ENCODE measurements at regions not wholly inside any gene's neighbourhood (a gene's known extent, or its start where the extent isn't known, plus 50 kb on each side); places are given as distances from the start of the nearest gene placed in this dataset.

DNA sequence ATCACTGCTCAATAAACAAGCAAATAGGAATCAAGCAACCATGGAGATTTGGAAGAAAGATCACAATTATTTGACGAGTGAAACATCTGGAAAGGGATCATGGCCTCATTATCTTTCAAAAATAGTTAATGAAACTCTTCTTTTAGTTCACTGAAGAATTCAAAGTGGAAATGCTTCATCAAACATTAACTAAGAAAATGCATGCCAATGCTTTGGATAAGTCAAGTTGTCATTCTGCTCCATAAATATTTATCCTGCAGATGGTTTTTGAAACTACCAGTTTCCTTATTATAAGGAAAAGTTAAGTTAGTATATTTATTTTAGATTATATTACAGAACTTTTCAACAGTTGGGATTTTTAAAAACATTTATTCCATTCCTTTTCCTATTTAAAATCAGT, 206.5 kb upstream of the ADGRL2 start:
- H3K9me3 Mint-ChIP-seq (ENCODE audit: low read depth), result no peaks in the 10 kb centered on the region

DNA sequence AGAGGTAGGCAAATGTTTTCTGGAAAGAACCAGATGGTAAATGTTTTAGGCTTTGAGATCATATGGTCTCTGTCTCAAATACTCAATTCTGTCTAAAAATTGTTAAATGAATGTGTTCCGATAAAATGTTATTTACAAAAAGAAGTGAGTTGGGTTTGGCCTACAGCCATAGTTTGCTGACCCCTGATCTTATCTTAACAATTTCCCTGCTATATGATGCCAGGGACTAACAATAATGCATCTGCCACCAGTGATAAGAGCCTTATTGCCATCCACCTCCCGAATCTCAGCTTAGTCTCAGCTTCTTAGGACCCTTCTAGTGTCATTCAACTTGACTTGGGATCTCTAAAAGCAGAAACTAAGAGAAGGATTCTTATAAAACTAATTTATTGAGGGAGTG, 208.5 kb upstream of the ADGRL2 start:
- no peaks in the 10 kb centered on the region for H3K36me3 Mint-ChIP-seq (ENCODE audit: insufficient read depth)
- peaks cover 2% of the 10 kb centered on the region for H3K4me1 Mint-ChIP-seq (ENCODE audit: low read depth)

More for the DNA sequence above, 206.5 kb upstream of the ADGRL2 start:
- no peaks in the 10 kb centered on the region for H3K27me3 Mint-ChIP-seq
- TF ChIP-seq, protein P1, sequence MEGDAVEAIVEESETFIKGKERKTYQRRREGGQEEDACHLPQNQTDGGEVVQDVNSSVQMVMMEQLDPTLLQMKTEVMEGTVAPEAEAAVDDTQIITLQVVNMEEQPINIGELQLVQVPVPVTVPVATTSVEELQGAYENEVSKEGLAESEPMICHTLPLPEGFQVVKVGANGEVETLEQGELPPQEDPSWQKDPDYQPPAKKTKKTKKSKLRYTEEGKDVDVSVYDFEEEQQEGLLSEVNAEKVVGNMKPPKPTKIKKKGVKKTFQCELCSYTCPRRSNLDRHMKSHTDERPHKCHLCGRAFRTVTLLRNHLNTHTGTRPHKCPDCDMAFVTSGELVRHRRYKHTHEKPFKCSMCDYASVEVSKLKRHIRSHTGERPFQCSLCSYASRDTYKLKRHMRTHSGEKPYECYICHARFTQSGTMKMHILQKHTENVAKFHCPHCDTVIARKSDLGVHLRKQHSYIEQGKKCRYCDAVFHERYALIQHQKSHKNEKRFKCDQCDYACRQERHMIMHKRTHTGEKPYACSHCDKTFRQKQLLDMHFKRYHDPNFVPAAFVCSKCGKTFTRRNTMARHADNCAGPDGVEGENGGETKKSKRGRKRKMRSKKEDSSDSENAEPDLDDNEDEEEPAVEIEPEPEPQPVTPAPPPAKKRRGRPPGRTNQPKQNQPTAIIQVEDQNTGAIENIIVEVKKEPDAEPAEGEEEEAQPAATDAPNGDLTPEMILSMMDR (IDR thresholded peaks at IDR 0.05; ENCODE audit: unreplicated experiment), result no peak
- no peak overlapping the region for H3K27ac Mint-ChIP-seq
- DNase-seq (ENCODE audit: low spot score, unreplicated experiment), result no peak
- H3K36me3 Mint-ChIP-seq (ENCODE audit: insufficient read depth), result no peaks in the 10 kb centered on the region
- H3K4me3 Mint-ChIP-seq (ENCODE audit: low read depth), result no peak overlapping the region
- peaks cover 2% of the 10 kb centered on the region for H3K4me1 Mint-ChIP-seq (ENCODE audit: low read depth)

DNA sequence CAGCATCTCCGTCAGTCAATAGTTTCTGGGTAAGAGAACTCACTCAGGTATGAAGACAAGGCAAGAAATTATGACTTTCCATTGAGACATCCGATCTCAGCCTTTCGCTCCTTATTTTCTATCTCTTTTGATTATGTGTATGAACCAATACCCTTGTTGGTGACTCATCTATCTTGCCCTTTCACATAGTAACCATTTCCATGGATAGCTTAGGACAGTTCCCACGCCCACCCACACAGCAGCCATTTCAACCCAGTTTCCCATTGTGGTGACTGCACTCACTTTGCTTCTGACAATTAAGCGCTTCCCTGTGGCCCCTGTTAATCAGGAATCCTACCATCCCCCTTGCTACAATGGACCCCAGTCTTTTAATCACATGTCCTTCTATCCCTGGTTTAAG, 210.6 kb upstream of the ADGRL2 start:
- H3K9me3 Mint-ChIP-seq (ENCODE audit: low read depth), result no peaks in the 10 kb centered on the region
- no peak overlapping the region for H3K27ac Mint-ChIP-seq
- DNase-seq (ENCODE audit: low spot score, unreplicated experiment), result no peak
- TF ChIP-seq, protein P1 (IDR thresholded peaks at IDR 0.05; ENCODE audit: unreplicated experiment), result no peak
- H3K36me3 Mint-ChIP-seq (ENCODE audit: insufficient read depth), result no peaks in the 10 kb centered on the region
- H3K4me3 Mint-ChIP-seq (ENCODE audit: low read depth), result no peak overlapping the region
- H3K27me3 Mint-ChIP-seq, result no peaks in the 10 kb centered on the region
- H3K4me1 Mint-ChIP-seq (ENCODE audit: low read depth), result peaks cover 2% of the 10 kb centered on the region

More for the DNA sequence above, 208.5 kb upstream of the ADGRL2 start:
- Mint-ChIP-seq H3K4me3 (ENCODE audit: low read depth) (no peak overlapping the region), H3K9me3 (ENCODE audit: low read depth) (no peaks in the 10 kb centered on the region), H3K27me3 (no peaks in the 10 kb centered on the region), H3K27ac (no peak overlapping the region)
- no peak for DNase-seq (ENCODE audit: low spot score, unreplicated experiment)
- TF ChIP-seq, protein P1 (IDR thresholded peaks at IDR 0.05; ENCODE audit: unreplicated experiment), result no peak

DNA sequence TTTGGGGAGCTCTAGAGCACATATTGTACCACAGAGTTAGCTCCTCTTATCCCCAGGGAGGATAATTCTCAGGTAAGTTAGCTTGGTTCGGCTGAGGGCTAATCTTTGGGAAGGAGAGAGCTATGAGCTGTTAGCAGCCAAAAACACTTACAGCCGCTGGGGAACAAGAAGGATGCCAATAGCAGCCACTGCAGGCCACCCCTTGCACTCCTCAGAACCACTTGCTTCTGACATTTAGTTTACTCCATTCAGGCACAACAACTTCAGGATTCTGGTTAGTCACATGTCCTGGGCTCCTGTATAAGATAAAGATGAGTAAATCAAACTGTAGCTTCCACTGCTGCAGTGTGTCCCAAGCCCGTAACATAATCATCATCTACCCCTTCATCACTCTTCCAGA, 212.6 kb upstream of the ADGRL2 start:
- Mint-ChIP-seq H3K4me3 (ENCODE audit: low read depth) (no peak overlapping the region), H3K4me1 (ENCODE audit: low read depth) (peaks cover 3% of the 10 kb centered on the region)

DNA sequence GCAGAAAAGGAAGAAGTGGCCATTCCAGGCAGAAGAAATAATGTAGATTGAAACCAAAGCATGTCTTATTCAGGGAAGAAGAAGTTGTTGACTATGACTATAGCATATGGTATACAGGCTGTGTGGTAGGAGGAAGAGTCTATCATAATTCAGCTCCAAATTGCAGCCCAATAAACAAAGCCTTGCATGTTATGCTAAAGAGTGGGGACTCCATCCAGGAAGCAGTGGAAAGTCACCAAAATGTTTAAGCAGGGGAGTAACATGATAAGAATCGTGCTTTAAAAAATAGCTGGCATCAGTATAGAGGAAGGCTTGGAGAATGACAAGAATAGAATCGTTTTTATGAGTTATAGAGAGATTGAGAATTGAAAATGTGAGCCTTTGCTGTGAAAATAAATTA, 213.3 kb upstream of the ADGRL2 start:
- no peaks in the 10 kb centered on the region for H3K36me3 Mint-ChIP-seq (ENCODE audit: insufficient read depth)
- H3K27me3 Mint-ChIP-seq, result no peaks in the 10 kb centered on the region

More for the DNA sequence above, 212.6 kb upstream of the ADGRL2 start:
- H3K9me3 Mint-ChIP-seq (ENCODE audit: low read depth), result no peaks in the 10 kb centered on the region
- H3K36me3 Mint-ChIP-seq (ENCODE audit: insufficient read depth), result no peaks in the 10 kb centered on the region
- H3K27ac Mint-ChIP-seq, result no peak overlapping the region
- TF ChIP-seq, protein P1 (IDR thresholded peaks at IDR 0.05; ENCODE audit: unreplicated experiment), result no peak
- DNase-seq (ENCODE audit: low spot score, unreplicated experiment), result no peak
- H3K27me3 Mint-ChIP-seq, result no peaks in the 10 kb centered on the region

More for the DNA sequence above, 213.3 kb upstream of the ADGRL2 start:
- DNase-seq (ENCODE audit: low spot score, unreplicated experiment), result no peak
- TF ChIP-seq, protein P1 (IDR thresholded peaks at IDR 0.05; ENCODE audit: unreplicated experiment), result no peak
- Mint-ChIP-seq H3K4me3 (ENCODE audit: low read depth) (no peak overlapping the region), H3K27ac (no peak overlapping the region), H3K4me1 (ENCODE audit: low read depth) (peaks cover 8% of the 10 kb centered on the region), H3K9me3 (ENCODE audit: low read depth) (no peaks in the 10 kb centered on the region)
